ENCODE measurements at regions not wholly inside any gene's neighbourhood (a gene's known extent, or its start where the extent isn't known, plus 50 kb on each side); places are given as distances from the start of the nearest gene placed in this dataset.
"Not testable (repeated sequence)": the region's sequence is repeated elsewhere in the genome, so short reads cannot be mapped to it uniquely, and the experiment has no call there.

DNA sequence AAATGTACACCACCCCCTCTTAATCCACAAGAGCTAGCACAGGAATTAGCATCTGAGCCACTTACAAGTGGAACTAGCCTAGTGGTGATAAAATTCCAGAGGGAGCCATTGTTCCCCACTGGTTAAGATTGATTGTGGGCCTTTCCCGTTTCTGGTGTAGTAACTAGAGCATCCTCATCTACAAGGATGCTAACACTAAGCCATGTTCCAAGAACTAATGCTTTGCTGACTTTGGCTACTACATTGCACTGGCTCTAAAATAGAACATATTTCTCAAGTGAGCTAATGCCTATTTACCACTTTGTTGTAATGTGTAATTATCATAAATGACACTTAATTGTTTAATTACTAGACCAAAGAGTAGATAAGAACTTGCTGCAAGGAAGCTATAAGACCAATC lies 143.7 kb downstream of the FZD1 start:
- DNase-seq = no peak

DNA sequence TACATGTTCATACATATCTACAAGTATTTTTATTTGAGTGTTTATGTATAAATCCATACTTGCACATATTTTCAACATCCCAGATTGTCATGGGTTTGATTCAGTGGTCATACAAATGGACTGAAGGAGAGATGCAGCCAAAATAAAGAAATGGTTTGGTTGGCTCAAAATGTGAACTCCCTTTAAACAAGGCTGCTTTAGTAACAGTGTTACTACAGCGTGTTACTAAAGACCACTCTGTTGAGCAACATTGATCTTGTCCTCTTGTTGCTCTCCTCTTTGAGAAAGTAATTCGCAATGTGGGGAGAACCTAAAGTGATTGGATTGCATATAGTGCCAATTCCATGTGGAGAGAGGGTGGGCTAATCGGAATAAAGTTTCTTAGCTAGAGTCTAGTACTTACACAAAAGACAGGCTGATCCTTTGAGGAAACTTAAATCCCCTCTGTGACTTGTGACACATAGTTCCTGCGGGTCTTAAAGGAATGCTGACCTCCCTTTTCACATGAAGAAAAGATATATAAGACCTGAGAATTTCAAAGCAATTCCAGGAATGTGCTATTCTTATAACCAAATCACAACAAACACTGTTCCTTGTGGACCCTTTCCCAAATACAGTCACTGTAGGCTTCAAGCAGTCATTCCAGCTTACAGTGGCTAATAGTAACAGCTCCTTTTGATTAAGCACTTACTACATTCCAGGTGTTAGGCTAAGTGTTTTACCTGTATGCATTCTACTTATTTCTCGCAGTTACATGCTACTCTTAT lies 144.3 kb downstream of the FZD1 start:
- no peak for DNase-seq

DNA sequence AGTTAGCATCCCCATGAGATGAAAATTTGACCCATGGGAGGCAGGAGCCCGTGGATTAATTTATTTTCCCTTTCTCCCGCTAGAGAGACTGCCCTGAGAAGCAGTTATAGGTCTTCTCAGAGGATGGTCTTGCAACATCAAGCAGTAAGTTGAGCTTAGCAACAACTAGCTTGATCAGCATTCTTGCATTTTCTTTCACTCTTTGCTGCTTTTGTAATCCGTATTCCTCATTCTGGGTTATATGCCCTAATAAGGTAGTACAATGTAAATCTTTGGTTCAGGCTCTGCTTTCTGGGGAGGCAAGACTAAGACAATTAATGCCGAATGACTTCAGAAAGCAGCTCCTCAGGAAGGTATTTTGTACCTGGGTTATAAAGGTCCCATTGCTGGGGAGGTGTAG lies 146.8 kb downstream of the FZD1 start:
- no peak for DNase-seq

DNA sequence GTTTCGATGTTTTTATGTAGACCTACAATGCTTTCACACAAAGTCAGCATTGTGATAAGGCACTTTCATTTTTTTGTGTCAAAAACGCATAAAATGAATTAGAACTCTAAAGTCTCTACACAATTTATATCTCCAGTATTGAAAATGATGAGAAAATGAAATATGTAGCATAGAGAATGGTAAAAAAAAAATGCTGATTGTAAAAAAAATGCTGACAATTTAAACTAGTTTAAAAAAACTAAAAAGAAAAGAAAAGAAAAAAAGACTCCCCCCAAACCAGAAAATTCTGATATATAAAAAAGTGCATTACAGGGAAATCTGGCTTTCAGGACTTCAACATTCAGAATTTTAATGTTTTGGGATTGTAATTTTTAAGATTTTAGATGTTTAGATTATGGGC lies 148.1 kb downstream of the FZD1 start:
- no peak for DNase-seq

DNA sequence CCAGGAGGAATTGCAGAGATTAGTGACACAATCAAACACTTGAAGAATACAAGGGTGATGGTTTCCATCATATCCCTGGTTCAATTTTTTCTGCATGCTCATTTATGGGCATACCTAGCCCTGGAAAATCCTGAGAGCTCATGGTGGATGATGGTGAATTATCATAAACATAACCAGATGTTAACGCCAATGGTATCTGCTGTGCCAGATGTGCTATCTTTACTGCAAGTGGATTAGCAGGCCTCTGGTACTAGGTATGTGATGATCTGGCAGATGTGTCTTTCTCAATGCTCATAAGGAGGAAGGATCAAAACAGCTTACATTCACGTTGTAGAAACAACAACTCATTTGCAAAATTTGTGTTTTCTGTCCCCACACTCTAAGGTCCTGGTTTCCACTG lies 150.5 kb downstream of the FZD1 start:
- no peak for DNase-seq

DNA sequence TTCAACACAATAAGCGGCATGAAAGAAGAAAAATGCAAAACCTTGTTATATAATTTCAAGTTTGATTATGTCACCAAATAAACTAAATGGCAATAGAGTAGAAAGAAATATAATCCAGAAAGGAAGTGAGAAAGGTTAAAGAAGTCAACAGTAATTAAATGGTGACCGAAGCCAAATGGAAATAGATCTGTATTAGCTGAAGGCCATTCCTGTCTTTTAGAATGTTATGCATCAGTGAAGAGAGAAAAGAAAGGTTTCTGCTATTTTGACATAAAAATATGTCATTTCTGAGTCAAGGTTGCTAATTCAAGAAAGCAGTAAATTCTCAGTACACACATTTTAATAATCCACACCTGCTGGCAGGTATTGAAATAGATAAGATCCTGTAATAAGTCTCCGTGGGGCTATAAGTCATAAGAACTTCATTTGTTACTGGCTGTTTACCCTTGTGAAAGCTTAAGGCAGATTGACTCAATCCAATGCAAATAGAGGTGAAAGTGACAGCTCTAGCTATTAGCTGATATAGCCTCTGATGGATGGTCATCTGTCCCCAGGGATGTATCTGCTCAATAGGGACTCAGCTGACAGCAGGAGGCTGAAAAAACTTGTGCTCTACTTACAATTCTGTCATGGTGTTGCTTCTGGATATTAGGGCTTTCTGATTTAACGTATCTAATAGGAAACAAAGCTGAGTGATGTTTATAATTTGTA lies 152.1 kb downstream of the FZD1 start:
- DNase-seq = no peak

DNA sequence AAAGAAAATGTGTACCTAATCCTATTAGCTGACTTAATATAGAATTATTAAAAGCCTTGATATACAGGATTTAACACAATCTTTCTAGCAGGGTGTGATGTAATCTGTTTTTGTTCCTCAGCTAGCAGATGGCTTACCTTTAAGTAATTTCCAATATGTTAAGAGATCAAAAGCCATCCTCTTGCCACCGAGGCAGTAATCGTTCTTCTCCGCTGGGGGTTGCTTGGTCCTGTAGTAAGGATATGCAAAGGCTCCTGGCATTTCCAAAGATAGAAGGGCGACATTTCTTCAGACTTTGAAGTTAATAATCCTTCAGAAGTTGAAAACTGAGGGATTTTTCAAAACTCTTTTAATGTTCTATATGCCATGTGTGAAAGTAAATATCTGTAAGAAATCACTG lies 156.4 kb downstream of the FZD1 start:
- no peak for DNase-seq

DNA sequence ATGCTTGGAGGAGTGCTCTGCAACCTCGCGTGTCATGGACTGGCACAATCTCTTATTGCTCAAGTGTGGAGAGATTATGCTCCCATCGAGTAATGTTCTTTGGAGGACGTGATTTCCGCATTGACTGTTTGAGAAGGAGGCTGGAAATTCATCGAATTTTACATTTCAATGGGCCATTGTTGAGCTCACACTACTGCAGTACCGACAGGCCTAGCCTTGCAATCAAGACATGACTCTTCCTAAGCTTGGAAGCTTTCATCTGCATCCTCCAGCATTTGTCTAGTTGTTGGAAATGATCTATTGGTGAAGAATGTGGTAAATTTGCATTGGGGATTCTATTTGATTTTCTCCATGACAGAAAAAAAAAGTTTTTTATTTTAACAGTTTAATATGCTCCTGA lies 156.8 kb downstream of the FZD1 start:
- DNase-seq = no peak

DNA sequence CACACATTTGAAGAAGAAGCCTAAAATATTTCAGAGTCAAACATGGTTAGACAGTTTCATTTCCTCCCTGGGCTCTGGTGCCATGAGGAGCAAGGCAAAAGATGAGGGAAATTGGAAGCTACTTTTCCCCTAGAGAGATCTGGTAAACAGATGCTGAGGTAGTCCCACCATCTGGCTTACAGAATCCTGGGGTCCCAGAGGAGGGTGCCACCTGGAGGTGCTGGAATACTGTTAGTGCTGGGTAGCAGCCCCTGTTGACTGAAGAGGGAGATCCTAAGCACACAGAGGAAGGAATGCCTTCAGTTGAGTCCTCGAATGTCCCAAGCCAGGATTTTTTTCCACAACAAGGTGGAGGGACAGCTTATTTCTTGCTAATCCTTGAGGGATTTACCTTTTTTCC lies 160.1 kb downstream of the FZD1 start:
- DNase-seq = peak; percentile 47

DNA sequence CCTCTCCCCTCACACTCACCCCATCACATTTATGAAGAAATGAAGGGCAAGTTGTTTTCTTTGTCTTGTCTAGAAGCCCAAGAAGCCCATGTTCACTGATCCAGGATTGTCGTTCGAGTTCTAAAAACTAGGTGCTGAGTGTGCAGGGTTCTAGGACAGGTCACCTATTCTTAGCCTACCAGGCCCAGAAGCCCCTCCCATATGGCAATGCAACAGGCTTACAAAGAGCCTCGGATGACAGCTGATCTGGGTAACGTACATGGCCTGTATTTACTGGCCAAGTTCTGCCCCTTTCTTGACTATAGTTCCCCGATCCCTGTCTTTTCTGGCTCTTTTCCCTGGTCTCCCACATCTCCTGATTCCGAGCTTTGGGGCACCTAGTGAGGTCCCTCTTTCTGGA lies 160.9 kb downstream of the FZD1 start:
- no peak for DNase-seq

DNA sequence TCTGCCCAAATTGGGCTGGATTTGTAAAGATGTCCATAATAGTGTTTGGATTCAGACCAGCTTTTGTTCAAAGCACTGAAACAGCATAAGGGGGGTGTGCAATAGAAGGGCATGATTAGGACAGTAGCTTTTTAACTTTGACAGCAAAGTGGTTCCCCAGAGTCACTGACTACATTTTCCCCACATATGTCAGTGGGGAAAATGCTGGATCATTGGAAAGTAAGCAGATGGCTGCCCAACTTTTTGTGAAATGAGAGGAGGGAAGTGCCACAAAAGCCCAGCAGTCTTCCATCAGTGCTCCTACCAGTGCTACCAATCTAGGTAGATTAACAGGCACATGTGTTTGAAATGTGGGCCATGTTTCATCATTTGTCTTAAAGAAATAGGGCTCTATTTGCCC lies 162.8 kb downstream of the FZD1 start:
- no peak for DNase-seq

DNA sequence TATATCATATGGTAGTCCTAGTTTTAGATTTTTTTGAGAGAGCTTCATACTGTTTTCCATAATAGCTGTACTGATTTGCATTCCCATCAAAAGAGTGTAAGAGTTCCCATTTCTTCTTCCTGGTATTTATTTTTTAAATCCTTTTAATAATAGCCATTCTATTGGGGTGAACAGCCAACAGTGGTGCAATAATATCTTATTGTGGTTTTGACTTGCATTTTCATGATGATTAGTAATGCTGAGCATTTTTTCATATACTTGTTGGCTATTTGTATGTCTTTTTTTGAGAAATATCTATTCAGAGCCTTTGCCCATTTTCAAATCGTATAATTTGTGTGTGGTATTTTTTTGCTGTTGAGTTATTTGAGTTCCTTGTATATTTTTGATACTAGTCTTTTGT lies 167.4 kb downstream of the FZD1 start:
- DNase-seq = no peak

DNA sequence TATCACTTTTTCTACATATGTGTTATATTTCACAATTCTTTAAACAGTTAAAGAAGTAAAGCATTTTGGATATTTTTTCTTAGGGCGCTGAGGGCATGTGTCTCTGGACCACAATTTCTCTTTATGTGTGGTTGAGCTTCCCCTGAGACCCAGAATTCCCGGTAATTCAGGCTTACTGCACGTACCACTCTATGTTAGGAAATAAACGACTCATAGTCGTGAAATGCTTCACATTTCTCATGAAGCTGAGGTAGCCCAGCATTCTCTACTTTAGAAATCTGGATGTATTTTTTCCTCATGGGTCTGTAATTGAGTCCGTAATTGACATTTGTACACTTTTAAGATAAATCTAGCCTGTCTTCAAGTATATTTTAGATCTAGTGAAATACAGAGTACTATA lies 170.6 kb downstream of the FZD1 start:
- DNase-seq = no peak

DNA sequence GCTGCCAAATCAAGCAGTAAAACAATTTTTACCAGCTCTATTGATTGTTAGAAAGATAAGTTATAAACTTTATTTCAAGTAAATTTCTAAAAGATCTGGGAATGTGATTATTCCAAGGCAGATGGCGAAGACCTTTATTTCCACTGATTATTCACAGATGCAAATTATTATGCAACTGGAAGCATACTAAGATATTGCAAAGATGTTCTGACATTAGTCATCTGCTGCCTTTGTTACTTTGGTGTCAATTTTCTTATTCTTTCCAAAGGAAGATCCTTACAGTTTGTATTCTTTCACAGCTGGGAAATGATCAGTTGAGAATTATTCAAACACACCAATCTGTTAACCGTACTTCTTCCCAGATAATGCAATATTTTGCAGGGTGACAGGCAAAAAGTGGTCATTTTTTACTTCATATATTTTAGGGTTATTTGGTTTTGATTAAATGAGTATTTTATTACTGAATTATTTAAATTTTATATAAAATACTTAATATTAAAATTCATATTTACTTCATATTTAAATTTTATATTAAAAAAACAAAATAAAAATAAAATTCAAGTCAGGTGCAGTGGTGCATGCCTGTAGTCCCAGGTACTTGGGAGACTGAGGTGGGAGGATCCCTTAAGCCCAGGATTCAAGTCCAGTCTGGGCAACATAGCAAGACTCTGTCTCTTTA lies 171.3 kb downstream of the FZD1 start:
- no peak for DNase-seq

DNA sequence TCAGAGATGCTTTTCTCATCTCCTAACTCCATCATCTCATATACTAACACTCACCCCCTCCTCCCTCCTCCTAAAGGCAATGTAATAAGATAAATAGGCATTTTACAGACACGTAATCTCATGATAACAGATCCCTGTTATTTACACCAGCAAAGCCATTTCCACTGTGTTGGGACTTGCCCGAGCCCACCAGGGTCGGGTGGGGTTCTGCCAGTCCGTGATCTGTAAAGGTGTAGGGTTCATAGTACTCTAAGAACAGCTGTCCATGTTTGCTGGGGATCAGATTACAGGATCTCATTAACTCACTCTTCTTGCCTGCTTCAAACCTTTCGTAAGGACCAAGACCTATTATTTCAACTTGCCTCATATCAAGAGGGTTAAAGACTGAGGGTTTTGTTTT lies 172.4 kb downstream of the FZD1 start:
- DNase-seq = peak; percentile 87

DNA sequence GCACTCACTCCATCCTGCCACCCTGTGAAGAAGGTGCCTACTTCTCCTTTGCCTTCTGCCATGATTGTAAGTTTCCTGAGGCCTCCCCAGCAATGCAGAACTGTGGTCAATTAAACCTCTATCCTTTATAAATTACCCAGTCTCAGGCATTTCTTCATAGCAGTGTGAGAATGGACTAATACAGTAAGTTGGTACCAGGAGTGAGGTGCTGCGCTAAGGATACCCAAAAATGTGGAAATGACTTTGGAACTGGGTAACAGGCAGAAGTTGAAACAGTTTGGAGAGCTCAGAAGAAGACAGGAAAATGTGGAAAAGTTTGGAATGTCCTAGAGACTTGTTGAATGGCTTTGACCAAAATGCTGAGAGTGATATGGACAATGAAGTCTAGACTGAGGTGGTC lies 176.0 kb downstream of the FZD1 start:
- not testable (repeated sequence) for DNase-seq

DNA sequence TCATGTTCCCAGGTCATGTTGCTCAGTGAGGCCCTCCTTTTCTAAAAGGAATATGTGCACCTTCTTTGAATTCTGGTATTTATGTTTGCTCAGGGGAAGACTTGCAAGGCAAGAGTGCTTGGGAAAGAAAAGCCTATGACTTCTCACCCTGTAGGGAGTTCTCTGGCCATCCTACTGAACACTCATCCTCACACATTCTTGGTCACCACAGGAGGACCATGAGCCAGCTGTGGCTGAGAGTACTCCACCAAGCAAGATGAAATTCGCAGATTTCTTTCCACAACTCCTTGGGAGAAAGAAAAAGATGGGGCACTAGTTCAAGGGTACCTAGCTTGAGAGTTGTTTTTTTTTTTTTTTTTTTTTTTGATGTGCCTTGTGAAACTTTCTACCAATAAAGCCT lies 179.6 kb downstream of the FZD1 start:
- no peak for DNase-seq

DNA sequence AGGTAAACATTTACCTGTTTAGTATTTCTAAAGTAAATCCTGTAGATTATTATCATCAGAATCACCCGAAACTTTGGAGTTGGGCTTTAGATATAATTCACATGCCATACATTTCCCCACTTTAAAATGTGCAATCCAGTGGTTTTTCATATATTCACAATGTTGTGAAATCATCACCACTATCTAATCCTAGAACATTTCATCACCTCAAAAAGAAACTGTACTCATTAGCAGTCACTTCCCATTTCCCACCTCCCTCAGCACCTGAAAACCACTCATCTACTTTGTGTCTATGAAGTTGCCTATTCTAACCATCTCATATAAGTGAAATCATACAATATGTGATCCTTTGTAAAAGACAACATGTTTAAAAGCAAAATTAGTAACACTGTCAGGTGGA lies 182.6 kb downstream of the FZD1 start:
- DNase-seq = no peak

DNA sequence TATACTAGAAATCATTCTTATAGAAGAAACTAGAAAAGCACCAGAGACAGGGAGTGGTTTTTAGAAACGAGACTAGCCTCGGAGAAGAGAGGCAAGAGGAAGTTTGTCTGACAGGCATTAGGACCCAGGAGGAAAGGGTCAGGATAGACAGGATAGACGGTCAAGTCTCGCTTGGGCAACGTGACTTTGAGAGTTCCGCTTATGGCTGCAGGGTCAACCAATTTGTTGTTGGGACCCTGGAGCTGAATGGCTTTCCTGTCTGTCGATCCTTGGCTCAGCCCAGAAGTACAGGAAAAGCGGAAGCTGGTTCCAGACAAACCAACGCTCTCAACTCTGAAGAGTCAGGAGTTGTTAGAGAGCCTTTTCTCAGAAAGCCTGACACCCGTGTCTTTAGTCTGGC lies 191.2 kb downstream of the FZD1 start:
- DNase-seq = no peak

DNA sequence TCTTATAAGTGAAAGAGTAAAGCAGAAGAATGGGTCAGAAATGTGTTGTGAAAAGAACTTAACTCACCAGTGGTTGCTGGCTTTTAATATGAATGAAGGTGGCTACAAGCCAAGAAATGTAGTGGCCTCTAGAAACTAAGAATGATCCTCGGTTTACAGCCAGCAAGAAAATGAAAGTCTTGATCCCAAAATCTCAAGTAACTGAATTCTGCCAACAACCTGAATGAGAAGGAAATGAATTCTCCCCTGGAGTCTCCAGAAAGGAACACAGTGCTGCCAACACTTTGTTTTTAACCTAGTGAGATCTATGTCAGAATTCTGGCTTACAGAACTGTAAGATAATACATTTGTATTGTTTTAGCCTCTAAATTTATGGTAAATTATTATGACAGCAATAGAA lies 193.0 kb downstream of the FZD1 start:
- no peak for DNase-seq

DNA sequence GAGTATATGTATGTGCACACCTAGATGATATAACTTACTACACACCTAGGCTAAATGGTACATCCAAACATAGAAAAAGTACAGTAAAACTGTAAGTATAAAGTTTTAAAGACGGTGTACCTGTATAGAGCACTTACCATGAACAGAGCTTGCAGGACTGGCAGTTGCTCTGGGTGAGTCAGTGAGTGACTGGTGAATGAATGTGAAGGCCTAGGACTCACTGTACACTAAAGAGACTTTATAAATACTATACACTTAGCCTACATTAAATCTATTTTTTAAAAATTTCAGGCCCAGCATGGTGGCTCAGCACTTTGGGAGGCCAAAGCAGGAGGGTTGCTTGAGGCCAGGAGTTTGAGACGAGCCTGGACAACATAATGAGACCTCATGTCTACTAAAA lies 195.3 kb downstream of the FZD1 start:
- DNase-seq = no peak

DNA sequence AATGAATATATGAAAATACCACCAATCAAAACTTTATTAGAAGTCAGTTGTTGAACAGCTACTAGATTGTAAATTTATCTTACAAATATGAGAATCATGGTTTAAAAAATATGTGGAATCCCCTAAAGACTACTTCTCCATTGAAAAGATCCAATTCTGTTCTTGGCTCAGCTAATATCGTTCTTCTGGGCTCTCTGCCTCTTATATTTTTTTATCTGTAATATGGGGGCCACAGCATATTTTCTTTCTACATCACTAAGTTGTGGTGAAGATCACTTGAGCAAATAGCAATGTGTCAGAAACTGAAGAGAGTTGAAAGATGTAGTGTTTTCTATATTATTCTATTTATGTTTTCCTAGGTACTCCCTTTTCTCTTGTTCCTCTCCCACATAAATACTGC lies 198.1 kb downstream of the FZD1 start:
- no peak for DNase-seq

DNA sequence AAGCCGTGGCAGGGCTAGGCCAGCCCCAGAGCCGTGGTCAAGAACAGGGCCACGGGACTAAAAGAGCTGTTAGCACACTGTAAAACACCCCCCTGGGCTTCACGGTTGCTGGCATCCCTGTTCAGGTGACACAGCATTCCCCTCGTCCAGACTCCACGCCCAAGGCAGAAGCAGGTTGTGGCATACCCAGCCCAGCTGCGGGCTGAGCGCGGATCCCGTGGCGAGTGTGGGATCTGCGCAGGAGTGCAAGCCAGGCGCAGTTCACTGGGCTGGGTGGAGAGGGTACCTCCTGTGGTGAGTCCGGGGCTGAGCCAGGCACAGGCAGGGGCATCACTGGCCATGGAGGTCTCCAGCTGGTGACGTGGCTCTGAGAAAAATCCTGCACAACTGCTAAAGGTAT lies 199.1 kb downstream of the FZD1 start:
- no peak for DNase-seq

DNA sequence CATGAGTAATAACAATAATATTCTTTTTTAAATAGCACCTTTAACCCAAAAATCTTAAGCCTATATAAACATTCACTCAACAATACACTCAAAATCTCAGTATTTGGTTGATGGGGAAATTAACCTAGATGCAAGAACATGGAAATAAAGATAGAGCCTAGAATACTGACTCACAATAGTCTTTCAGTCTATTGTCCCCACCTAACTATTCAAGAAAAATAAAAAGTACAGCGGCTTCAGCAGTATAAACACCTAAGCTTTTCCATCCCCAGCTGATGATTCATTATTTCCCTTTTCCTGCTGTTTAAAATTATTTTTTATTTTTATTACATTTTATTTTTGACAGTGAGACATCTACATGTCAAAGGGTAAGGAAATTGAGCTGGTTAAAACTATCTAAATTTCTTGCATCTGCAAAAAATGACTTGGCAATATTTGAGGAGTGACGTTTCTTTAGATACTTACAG lies 201.4 kb downstream of the FZD1 start:
- DNase-seq = no peak

Measured in NCI-H526 treated with DMSO at 0.1 percent for 48 hours (cell line).